ENCODE measurements at regions not wholly inside any gene's neighbourhood (a gene's known extent, or its start where the extent isn't known, plus 50 kb on each side); places are given as distances from the start of the nearest gene placed in this dataset.
"Not testable (repeated sequence)": the region's sequence is repeated elsewhere in the genome, so short reads cannot be mapped to it uniquely, and the experiment has no call there.

- intact Hi-C loops (cut with DNase I), result no loop called here
- DNase-seq (no peak), ATAC-seq (peak in 3 of 4 donors; percentile 12 to 64 (median 23))
- H3K27me3 ChIP-seq, result no peaks in the 10 kb centered on the region
- H3K4me1 ChIP-seq, result no peaks in the 10 kb centered on the region
- no peaks in the 10 kb centered on the region for H3K9me3 ChIP-seq
- H3K4me3 ChIP-seq, result no peak overlapping the region
- H3K36me3 ChIP-seq, result no peaks in the 10 kb centered on the region
- no peak overlapping the region for H3K27ac ChIP-seq
- WGBS (ENCODE audit: insufficient coverage, low coverage, low lambda C conversion rate, missing lambda C conversion rate), result 43% methylated on average over 2 of the region's 2 CpGs
- TF ChIP-seq CTCF (IDR thresholded peaks at IDR 0.05) (no peak), POLR2A (IDR thresholded peaks at IDR 0.05) (no peak)
Measured at GRCh38 chr6:135686784-135687301, 164.7 kb upstream of the PDE7B start.

- H3K27ac ChIP-seq; DNase-seq; H3K4me3 ChIP-seq; H3K27me3 ChIP-seq; H3K4me1 ChIP-seq; H3K36me3 ChIP-seq; H3K9me3 ChIP-seq; intact Hi-C loops (cut with DNase I); ATAC-seq: not testable (repeated sequence)
- WGBS (ENCODE audit: insufficient coverage, low coverage, low lambda C conversion rate, missing lambda C conversion rate), result 57% methylated on average over 6 of the region's 6 CpGs
Measured at GRCh38 chr6:135688476-135688875, 163.0 kb upstream of the PDE7B start.

GRCh38 chr6:135692426-135692825 lies 159.1 kb upstream of the PDE7B start:
- 79% methylated on average over 2 of the region's 2 CpGs for WGBS (ENCODE audit: insufficient coverage, low coverage, low lambda C conversion rate, missing lambda C conversion rate)
- H3K9me3 ChIP-seq, result no peaks in the 10 kb centered on the region
- DNase-seq, result no peak

GRCh38 chr6:135693811-135694370 lies 157.6 kb upstream of the PDE7B start:
- DNase-seq, result no peak
- ATAC-seq, result no peak
- no peaks in the 10 kb centered on the region for H3K4me1 ChIP-seq
- H3K4me3 ChIP-seq, result no peak overlapping the region
- H3K27ac ChIP-seq, result no peak overlapping the region
- H3K9me3 ChIP-seq, result no peaks in the 10 kb centered on the region
- intact Hi-C loops (cut with DNase I), result no loop called here
- no peaks in the 10 kb centered on the region for H3K27me3 ChIP-seq
- no peak for TF ChIP-seq CTCF (IDR thresholded peaks at IDR 0.05)
- no peak for TF ChIP-seq POLR2A (IDR thresholded peaks at IDR 0.05)
- no peaks in the 10 kb centered on the region for H3K36me3 ChIP-seq
- WGBS (ENCODE audit: insufficient coverage, low coverage, low lambda C conversion rate, missing lambda C conversion rate), result 74% methylated on average over 7 of the region's 7 CpGs

More at GRCh38 chr6:135692426-135692825, 159.1 kb upstream of the PDE7B start:
- Histone ChIP-seq H3K27ac (no peak overlapping the region), H3K36me3 (no peaks in the 10 kb centered on the region), H3K4me3 (no peak overlapping the region), H3K4me1 (no peaks in the 10 kb centered on the region), H3K27me3 (no peaks in the 10 kb centered on the region)
- TF ChIP-seq POLR2A (IDR thresholded peaks at IDR 0.05), result no peak
- no peak for TF ChIP-seq CTCF (IDR thresholded peaks at IDR 0.05)
- ATAC-seq, result no peak
- intact Hi-C loops (cut with DNase I), result no loop called here

- DNase-seq, result no peak
- Histone ChIP-seq H3K4me3 (no peak overlapping the region), H3K27ac (no peak overlapping the region), H3K4me1 (no peaks in the 10 kb centered on the region), H3K27me3 (no peaks in the 10 kb centered on the region), H3K36me3 (no peaks in the 10 kb centered on the region), H3K9me3 (no peaks in the 10 kb centered on the region)
- intact Hi-C loops (cut with DNase I), result no loop called here
- TF ChIP-seq CTCF (IDR thresholded peaks at IDR 0.05) (no peak), POLR2A (IDR thresholded peaks at IDR 0.05) (no peak)
- ATAC-seq, result no peak
- WGBS (ENCODE audit: insufficient coverage, low coverage, low lambda C conversion rate, missing lambda C conversion rate), result 87% methylated on average over 3 of the region's 3 CpGs
Measured at GRCh38 chr6:135699705-135700104, 151.8 kb upstream of the PDE7B start.

Measured in right lobe of liver (tissue), 6 donors.